ENCODE measurements at regions not wholly inside any gene's neighbourhood (a gene's known extent, or its start where the extent isn't known, plus 50 kb on each side); places are given as distances from the start of the nearest gene placed in this dataset.
"Not testable (repeated sequence)": the region's sequence is repeated elsewhere in the genome, so short reads cannot be mapped to it uniquely, and the experiment has no call there.

- TF ChIP-seq CTCF (conservative IDR thresholded peaks at IDR 0.05); EZH2 (IDR thresholded peaks at IDR 0.05; ENCODE audit: low read depth): not testable (repeated sequence)
Observed at GRCh38 chr9:67461796-67462757, 396.7 kb upstream of the ANKRD20A1 start.
